ENCODE measurements at regions not wholly inside any gene's neighbourhood (a gene's known extent, or its start where the extent isn't known, plus 50 kb on each side); places are given as distances from the start of the nearest gene placed in this dataset.

GRCh38 chr6:164130151-164130550 lies 715.6 kb downstream of the QKI start:
- ATAC-seq: no peak
- TF ChIP-seq CSRNP3 (CRISPR knock-in tag; IDR thresholded peaks at IDR 0.05) (no peak), ZFP30 (CRISPR knock-in tag; IDR thresholded peaks at IDR 0.05) (no peak), ESRRG (CRISPR knock-in tag; IDR thresholded peaks at IDR 0.05) (no peak), ZC3H10 (CRISPR knock-in tag; IDR thresholded peaks at IDR 0.05) (no peak), ARNTL (CRISPR knock-in tag; IDR thresholded peaks at IDR 0.05; ENCODE audit: borderline replicate concordance, low read depth) (no peak), PPARA (CRISPR knock-in tag; IDR thresholded peaks at IDR 0.05; ENCODE audit: borderline replicate concordance) (no peak), TSHZ2 (CRISPR knock-in tag; IDR thresholded peaks at IDR 0.05) (no peak), CSDC2 (CRISPR knock-in tag; IDR thresholded peaks at IDR 0.05) (no peak), PATZ1 (CRISPR knock-in tag; IDR thresholded peaks at IDR 0.05; ENCODE audit: borderline replicate concordance) (no peak), TOX (CRISPR knock-in tag; IDR thresholded peaks at IDR 0.05; ENCODE audit: borderline replicate concordance) (no peak), GLIS3 (CRISPR knock-in tag; IDR thresholded peaks at IDR 0.05) (no peak), ISL1 (CRISPR knock-in tag; IDR thresholded peaks at IDR 0.05) (no peak), ZNF70 (CRISPR knock-in tag; IDR thresholded peaks at IDR 0.05) (no peak), TCF4 (CRISPR knock-in tag; IDR thresholded peaks at IDR 0.05; ENCODE audit: borderline replicate concordance) (no peak), ZFP3 (CRISPR knock-in tag; IDR thresholded peaks at IDR 0.05) (no peak), OSR1 (CRISPR knock-in tag; IDR thresholded peaks at IDR 0.05) (no peak), SNAI2 (CRISPR knock-in tag; IDR thresholded peaks at IDR 0.05) (no peak), RARB (CRISPR knock-in tag; IDR thresholded peaks at IDR 0.05) (no peak)

- TF ChIP-seq ZFP3 (CRISPR knock-in tag; IDR thresholded peaks at IDR 0.05) (no peak), TOX (CRISPR knock-in tag; IDR thresholded peaks at IDR 0.05; ENCODE audit: borderline replicate concordance) (no peak), GLIS3 (CRISPR knock-in tag; IDR thresholded peaks at IDR 0.05) (no peak), ISL1 (CRISPR knock-in tag; IDR thresholded peaks at IDR 0.05) (no peak), PPARA (CRISPR knock-in tag; IDR thresholded peaks at IDR 0.05; ENCODE audit: borderline replicate concordance) (no peak), CSDC2 (CRISPR knock-in tag; IDR thresholded peaks at IDR 0.05) (no peak), ZNF8 (CRISPR knock-in tag; IDR thresholded peaks at IDR 0.05) (no peak)
- no peak for ATAC-seq
These were observed 714.7 kb downstream of the QKI start for GRCh38 chr6:164129218-164129617.

GRCh38 chr6:164128101-164128500 lies 713.6 kb downstream of the QKI start:
- no peak for TF ChIP-seq CSDC2 (CRISPR knock-in tag; IDR thresholded peaks at IDR 0.05)
- TF ChIP-seq TSHZ2 (CRISPR knock-in tag; IDR thresholded peaks at IDR 0.05): no peak
- no peak for TF ChIP-seq POU6F1 (CRISPR knock-in tag; IDR thresholded peaks at IDR 0.05; ENCODE audit: borderline replicate concordance, low read depth)
- TF ChIP-seq CSRNP3 (CRISPR knock-in tag; IDR thresholded peaks at IDR 0.05): no peak
- no peak for TF ChIP-seq ZFP3 (CRISPR knock-in tag; IDR thresholded peaks at IDR 0.05)
- no peak for TF ChIP-seq ZC3H10 (CRISPR knock-in tag; IDR thresholded peaks at IDR 0.05)
- TF ChIP-seq ZNF565 (CRISPR knock-in tag; conservative IDR thresholded peaks at IDR 0.05; ENCODE audit: low read depth): no peak
- no peak for TF ChIP-seq OSR1 (CRISPR knock-in tag; IDR thresholded peaks at IDR 0.05)

More at GRCh38 chr6:164128101-164128500, 713.6 kb downstream of the QKI start:
- no peak for ATAC-seq

Measured in SK-N-SH treated with all-trans-retinoic acid at 6 μM for 48 hours (cell line).